Panc1 (cell line): ENCODE measurements at regions not wholly inside any gene's neighbourhood (a gene's known extent, or its start where the extent isn't known, plus 50 kb on each side); places are given as distances from the start of the nearest gene placed in this dataset.

Experiments
- ATAC-seq: fragments of 200-7000 bp; cut with Tn5 transposase; 2 replicates; pipeline ENCODE4 v1.9.1; 2020; ENCODE audit warnings: mild to moderate bottlenecking, moderate library complexity
- BruUV-seq: library from RNA; stranded (reverse); fragments of 400-500 nt; replicated peaks from 2 replicates; lab custom pipeline; 2021; lab: Mats Ljungman, UMichigan
- CTCF ChIA-PET: fragments of 300-600 bp; sonication (Branson Sonifier 250); formaldehyde crosslinking; loops from one replicate; lab custom pipeline; 2022; ENCODE audit warnings: antibody characterized with exemption; lab: Charles Lee
- POLR2A ChIA-PET: fragments of 300-600 bp; sonication (Branson Sonifier 250); formaldehyde crosslinking; loops from one replicate; lab custom pipeline; 2022; ENCODE audit warnings: antibody characterized with exemption; lab: Charles Lee
- DNase-seq: peaks from one replicate; pipeline ENCODE4 v3.0.0-alpha.2; 2010; ENCODE audit warnings: low read depth, low spot score
- H3K27ac ChIP-seq: 2 replicates; pipeline ENCODE4 v1.5.1; 2011; ENCODE audit warnings: mild to moderate bottlenecking, low read length, inconsistent platforms
- H3K27me3 ChIP-seq: fragments of 200-500 bp; sonication (Bioruptor generic); 2 replicates; pipeline ENCODE4 v1.6.0; 2014; ENCODE audit warnings: low read length, inconsistent platforms; ENCODE audit not compliant: control insufficient read depth, insufficient read depth
- H3K36me3 ChIP-seq: fragments of 200-500 bp; sonication (Bioruptor generic); 2 replicates; pipeline ENCODE4 v1.5.1; 2014; ENCODE audit warnings: inconsistent platforms, mild to moderate bottlenecking, low read length, moderate library complexity; ENCODE audit not compliant: control insufficient read depth, insufficient read depth
- H3K4me1 ChIP-seq: 2 replicates; pipeline ENCODE4 v1.5.1; 2011; ENCODE audit warnings: inconsistent platforms, mild to moderate bottlenecking, low read length, moderate library complexity; ENCODE audit not compliant: control insufficient read depth, insufficient read depth
- H3K4me3 ChIP-seq, 2 experiments: 2 replicates each; pipeline ENCODE4 v1.5.1; 2011 to 2012; ENCODE audit warnings: low read depth in 2 of 2, low read length in 2 of 2, mild to moderate bottlenecking in 2 of 2, inconsistent platforms in 1 of 2, moderate library complexity in 1 of 2
- H3K9me3 ChIP-seq: fragments of 200-500 bp; sonication (Bioruptor generic); 2 replicates; pipeline ENCODE4 v1.5.1; 2014; ENCODE audit warnings: low read depth, mild to moderate bottlenecking, inconsistent platforms, low read length, moderate library complexity; ENCODE audit not compliant: control insufficient read depth, insufficient read depth
- CTCF ChIP-seq: fragments of 450-650 bp; IDR thresholded peaks from 2 replicates; pipeline ENCODE4 v1.5.1; 2017; ENCODE audit warnings: mild to moderate bottlenecking
- POLR2AphosphoS5 ChIP-seq: IDR thresholded peaks from 2 replicates; pipeline ENCODE4 v1.6.1; 2012; ENCODE audit warnings: mild to moderate bottlenecking, low read depth, low read length, moderate library complexity
- REST ChIP-seq, 2 experiments: IDR thresholded peaks; 2 replicates each; pipeline ENCODE4 v1.6.1; 2011 to 2012; ENCODE audit warnings: low read depth in 2 of 2, control low read depth in 1 of 2, low read length in 1 of 2, mild to moderate bottlenecking in 1 of 2, moderate library complexity in 1 of 2; ENCODE audit not compliant: insufficient read depth in 1 of 2
- SIN3A ChIP-seq: IDR thresholded peaks from 2 replicates; pipeline ENCODE4 v1.6.1; 2012; ENCODE audit warnings: low read depth, mild to moderate bottlenecking, low read length, moderate library complexity, borderline replicate concordance; ENCODE audit not compliant: insufficient read depth
- TCF7L2 ChIP-seq: IDR thresholded peaks from 2 replicates; pipeline ENCODE4 v1.6.1; 2011; ENCODE audit warnings: mild to moderate bottlenecking, low read depth, low read length, inconsistent platforms
- in situ Hi-C: cut with HindIII; loops from 2 replicates; pipeline ENCODE4 v1.10.0; 2016; ENCODE audit warnings: low sequenced_read_pairs, low pct_unique_long_range_greater_than_20kb
- intact Hi-C: fragments of 100-400 bp; cut with micrococcal nuclease; formaldehyde crosslinking; loops from one replicate; pipeline ENCODE4 v1.10.0; 2022; ENCODE audit not compliant: unreplicated experiment

GRCh38 chr19:5397804-5398692, 57.2 kb upstream of the ZNRF4 start:
- DNase-seq = no peak
- in situ Hi-C loops = no loop called here
- no peak overlapping the region for H3K4me3 ChIP-seq
- H3K27me3 ChIP-seq = peaks cover 2% of the 10 kb centered on the region; the same call in 1 of the 2 replicates
- H3K27ac ChIP-seq = no peak overlapping the region
- peak; percentile 67; the same call in 1 of the 2 replicates for ATAC-seq
- H3K9me3 ChIP-seq = no peaks in the 10 kb centered on the region
- no peaks in the 10 kb centered on the region for H3K4me1 ChIP-seq
- intact Hi-C loops = no loop called here
- no TSS peak for BruUV-seq
- ChIA-PET CTCF (no interaction called here), POLR2A (interaction anchor here (0.6 kb wide), 1 partner anchor 1543 kb away, joined by 18 read pairs; no protein-coding TSS in a partner anchor)
- H3K36me3 ChIP-seq = no peaks in the 10 kb centered on the region
- TF ChIP-seq CTCF = no peak
- TF ChIP-seq SIN3A = no peak
- TF ChIP-seq TCF7L2 = no peak
- TF ChIP-seq REST (IDR thresholded peaks at IDR 0.05; ENCODE audit: insufficient read depth in 1 of 2, low read depth in 2 of 2, low read length in 1 of 2) = no peak
- TF ChIP-seq POLR2AphosphoS5 = no peak

- intact Hi-C loops = no loop called here
- CTCF ChIA-PET = no interaction called here
Measured at GRCh38 chr19:5398693-5399057, 56.5 kb upstream of the ZNRF4 start.

More at GRCh38 chr19:5398693-5399057, 56.5 kb upstream of the ZNRF4 start:
- Histone ChIP-seq H3K4me1 (no peaks in the 10 kb centered on the region), H3K36me3 (no peaks in the 10 kb centered on the region), H3K27me3 (peaks cover 2% of the 10 kb centered on the region; the same call in 1 of the 2 replicates), H3K27ac (no peak overlapping the region), H3K9me3 (no peaks in the 10 kb centered on the region), H3K4me3 (no peak overlapping the region)
- POLR2A ChIA-PET = interaction anchor here (0.7 kb wide), 1 partner anchor 27 kb away, joined by 7 read pairs; no protein-coding TSS in a partner anchor
- DNase-seq = no peak
- peak; percentile 27 to 65; a peak in 2 of 4 replicates for TF ChIP-seq REST (IDR thresholded peaks at IDR 0.05; ENCODE audit: insufficient read depth in 1 of 2, low read depth in 2 of 2, low read length in 1 of 2)
- TF ChIP-seq SIN3A = no peak
- in situ Hi-C loops = no loop called here
- BruUV-seq = no TSS peak
- ATAC-seq = no peak
